RKO (cell line): ENCODE measurements at regions not wholly inside any gene's neighbourhood (a gene's known extent, or its start where the extent isn't known, plus 50 kb on each side); places are given as distances from the start of the nearest gene placed in this dataset.

Source experiments
- DNase-seq: peaks from one replicate; pipeline ENCODE4 v3.0.0-alpha.2; 2016; ENCODE audit warnings: low spot score

DNA sequence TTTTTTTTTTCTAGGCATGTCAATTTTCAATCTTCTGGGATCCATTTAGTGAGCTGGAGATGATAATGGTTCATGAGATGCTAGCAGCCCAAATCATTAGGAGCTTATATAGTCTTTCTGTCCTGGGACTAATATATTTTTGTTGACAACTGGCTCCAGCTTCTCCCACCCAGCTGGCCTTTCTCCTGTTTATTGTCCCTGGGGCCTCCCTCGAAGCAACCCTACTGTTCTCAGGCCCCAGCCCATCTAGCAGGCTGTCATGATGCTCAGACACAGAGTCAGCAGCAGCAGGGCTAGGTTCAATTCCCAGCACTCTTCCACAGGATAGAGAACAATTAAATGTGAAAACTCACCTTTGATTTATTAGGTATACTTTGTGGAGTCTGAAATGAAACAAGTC is 127.6 kb upstream of the MID1 start:
- DNase-seq: no peak

DNA sequence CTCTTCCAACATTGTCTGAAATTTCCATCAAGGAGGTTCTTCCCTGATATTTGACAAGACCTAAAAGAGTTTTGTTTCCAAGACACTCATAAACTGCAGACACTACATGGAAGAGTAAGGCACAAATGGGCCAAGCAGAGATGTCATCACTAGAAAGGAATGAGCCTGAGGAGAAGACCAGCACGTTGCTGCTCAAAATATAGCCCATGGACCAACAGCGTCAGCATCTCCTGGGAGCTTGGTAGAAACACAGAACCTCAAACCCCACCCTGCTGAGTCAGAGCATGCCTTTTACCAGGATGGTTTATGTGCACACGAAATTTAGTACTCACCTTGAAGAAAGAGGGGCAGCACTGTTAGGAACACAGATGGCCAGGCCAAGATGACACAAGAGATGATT is 128.7 kb upstream of the MID1 start:
- no peak for DNase-seq

DNA sequence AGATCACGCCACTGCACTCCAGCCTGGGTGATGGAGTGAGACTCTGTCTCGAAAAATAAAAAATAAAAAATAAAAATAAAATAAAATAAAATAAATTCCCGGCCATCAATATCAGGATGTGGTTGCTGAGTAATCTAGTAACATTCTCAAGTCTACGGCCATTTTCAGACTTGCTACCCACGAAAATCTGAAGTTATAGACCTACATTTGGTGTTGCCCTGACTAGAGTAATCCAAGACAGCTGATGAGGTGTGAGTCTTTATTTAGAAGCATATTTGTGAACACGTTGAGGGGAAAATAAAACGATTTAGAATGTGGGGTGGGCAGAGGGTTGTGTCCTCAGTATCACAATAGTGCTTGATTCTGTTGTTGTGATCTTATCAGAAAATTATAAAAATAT is 130.2 kb upstream of the MID1 start:
- DNase-seq: no peak

DNA sequence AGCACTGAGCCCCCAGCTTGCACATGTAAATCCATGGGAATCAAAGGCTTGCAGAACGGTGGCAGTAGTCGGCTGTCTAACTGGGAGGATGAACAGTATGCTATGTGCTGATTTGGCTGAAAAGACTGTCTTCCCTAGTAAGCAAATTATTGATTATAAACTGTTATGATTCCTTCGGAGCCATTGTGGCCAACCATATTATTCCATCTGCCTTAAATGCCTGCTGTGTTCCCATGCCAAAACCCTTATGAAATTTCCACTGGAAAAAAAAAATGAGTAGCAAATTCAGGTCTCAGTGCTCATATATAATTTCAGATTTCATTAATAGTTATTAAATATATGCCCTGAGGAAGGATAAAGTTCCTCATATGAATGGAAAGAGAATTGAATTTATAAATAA is 132.7 kb upstream of the MID1 start:
- no peak for DNase-seq

DNA sequence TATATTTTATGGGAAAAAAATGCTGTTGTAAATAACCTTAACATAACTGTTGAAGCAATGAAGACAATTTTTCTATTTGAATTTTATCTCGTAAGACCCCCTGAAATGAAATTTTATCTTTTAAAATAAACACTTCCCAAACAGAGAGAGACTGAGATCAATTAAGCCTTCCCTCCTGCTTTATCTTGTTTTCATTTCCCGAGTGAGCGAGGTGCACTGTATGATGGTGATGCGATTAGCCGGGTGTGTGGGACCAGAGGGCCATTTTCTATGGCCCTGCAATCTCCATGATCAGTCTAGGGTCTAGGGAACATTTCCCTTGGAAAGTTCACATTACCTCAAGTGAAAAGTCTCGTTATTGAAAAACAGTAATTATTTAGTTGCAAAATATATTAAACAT is 134.1 kb upstream of the MID1 start:
- no peak for DNase-seq

DNA sequence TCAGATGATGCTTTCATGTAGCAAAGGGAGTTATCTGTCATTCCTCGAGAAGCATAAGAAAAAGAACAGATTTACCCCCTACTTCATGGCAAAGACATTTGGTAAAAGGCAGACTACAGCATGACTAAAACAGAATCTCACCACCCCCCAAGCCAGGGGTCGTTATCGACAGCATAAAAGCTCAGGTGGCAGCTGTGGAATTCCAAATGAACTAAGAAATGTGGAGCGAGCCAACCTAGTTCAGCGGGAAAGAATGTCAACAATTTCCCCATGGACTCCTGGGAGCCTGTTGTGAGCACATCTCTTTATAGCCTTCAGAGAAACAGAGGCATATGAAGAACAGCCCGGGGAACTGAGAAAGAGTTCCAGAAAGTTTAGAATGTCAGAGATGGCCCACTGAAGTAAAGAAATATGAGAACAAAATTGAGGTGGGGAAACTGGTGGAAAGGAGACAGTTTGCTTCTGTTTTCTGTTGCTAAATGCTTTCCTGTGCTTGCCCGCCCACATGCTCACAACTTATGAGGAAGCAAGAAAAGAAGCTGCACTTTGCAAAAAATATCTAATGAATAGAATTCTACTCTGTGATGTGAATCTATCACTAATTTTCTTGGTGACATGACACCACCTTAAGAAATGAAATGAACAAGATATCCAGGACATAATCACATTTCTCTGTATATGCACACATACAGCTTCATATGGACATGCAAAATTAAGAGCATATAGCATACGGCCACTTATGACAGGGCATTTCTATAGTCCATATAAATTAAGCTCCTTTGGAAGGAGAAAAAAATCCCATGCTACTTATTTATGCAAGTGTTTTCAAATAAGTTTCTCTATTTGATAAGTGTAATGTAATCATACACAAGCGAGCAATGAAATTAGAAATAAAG is 135.3 kb upstream of the MID1 start:
- DNase-seq: no peak

DNA sequence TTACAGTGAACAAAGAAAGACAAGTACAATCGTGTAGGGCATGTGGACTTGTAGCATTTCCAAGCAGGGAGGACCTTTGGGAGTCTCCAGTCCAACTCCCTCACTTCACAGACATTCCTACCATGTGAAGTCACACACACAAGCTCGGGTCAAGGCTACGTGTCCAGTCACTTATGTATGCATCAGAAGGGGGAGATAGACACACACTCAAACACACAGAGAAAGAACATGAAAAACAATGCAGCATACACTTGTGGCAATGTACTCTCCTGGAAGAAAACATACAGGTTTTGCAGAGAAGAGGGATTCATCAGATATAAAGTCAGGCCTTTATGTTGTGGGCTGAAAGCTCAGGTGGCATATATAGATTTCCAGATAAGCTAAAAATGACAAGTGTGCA is 136.1 kb upstream of the MID1 start:
- peak; percentile 39 for DNase-seq

DNA sequence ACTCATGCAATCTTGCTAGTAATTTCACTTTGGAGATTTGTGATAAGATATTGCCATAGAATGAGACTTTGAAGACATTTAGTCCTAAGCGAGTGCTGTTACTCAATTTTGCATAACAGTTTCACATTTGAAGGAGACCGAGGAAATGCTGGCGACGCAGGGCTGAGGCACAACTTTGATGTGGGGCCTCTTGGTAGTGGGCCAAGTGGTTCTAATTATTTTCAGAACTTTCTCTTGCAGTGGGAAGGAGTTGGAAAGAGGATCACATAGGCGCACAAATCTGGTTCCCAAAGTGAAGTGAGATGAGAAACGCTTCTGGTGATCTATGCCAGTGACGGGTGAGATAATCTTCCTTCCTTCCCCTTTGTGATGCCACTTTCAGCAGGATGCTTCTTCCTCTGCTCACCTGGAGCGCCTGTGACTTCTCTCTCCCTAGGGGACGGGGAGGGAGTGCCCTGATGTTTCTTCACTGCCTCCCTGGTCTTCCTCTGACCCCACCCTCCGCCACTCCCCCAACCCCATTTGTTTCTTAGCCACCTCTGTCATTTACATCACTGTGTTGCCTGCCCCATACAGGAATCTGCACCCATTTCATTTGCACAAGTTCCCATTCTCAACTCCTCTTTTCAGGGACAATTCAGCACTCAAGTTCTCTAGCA is 138.9 kb upstream of the MID1 start:
- DNase-seq: no peak

DNA sequence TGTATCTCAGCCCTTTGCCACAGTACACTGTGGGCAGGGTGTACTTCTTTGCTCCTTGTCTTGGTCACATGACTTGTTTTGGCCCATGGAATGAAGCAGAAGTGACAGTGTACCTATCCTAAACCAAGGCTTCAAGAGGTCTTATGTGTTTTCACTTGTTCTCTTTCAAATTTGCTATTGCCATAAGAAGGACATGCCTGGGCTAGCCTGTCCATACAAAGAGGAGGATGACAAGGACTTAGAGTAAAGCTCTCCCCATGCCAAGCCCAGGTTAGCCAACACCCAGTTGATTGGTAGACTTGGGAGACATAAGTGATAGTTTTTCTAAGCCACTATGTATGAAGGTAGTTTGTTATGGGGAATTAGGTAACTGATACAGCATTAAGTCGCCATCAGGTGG is 141.1 kb upstream of the MID1 start:
- DNase-seq: no peak

DNA sequence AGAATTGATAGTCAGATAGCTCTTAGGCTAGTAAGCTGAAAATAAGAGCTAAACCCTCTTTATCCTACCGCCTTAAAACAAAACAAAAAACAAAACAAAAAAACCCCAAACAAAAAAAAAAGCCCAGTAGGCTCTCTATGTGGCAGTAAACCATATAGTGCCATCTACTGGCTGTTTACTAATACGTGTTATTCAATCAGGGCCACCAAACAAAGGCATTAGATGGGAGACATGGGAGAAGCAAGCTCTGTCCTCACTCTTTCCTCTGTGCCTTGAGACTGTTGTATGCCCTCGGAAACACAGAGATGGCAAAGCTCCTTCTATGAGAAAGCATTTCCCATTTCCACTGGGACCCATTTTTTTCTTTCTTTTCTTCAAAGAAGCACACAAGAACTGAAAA is 148.8 kb upstream of the MID1 start:
- DNase-seq: peak; percentile 45

DNA sequence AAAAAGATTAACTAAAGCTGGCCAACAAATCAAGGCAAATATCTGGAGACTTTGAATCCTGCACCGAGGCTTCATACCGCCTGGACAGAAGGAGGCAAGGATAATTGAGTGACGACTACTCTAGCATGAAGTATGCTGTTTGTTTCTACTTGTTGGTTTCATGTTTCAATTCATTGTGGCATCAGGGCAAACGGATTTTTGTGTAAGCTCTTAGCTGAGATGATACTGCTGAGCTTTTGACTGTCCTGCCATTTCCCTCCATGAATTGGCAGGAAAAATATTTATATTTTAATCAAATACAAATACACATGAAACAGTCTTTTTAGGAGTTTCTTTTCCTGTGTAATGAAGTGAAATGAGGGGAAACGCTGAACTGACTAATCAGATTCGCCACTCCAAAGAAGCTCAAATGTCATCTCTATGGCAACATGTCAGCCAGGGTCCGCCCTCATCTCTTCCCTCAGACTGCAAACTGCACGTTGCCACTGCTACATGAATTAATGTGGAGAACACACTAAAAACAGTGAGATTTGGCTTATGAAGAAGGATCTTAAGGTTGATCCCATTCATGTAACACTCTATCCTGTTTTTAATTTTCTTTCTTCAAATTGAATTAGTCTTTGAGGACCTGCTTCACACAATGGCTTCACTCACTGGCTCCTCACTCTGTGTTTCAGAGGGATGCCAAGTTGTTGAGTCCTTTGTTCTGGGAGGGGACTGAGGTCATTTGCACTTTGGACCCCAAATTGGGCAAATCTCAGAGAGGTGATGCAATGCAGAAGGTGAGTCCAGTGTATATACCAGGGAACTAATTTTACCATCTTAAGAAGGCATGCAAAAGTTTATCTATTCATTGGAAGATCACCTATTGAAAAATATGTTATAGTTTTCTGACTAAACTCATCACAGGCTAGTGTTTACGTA is 149.6 kb upstream of the MID1 start:
- DNase-seq: no peak

DNA sequence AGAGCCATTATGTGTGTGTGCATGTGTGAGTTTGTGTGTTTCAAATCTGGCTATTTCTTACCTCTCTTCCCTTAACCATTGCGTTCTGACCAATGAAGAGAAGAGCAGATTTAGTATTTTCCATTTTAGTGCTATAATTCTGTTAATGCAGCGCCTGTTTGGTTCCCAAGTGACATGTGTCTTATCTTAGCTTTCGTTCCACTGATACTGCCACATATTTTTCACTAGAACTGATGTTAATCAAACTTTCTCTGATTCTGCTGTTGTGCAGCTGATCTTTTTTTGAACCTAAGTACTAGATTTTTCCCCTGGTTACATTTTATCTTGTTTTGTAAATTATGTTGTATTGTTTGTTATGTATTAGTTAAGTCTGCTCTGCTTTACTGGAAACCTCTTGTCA is 152.9 kb upstream of the MID1 start:
- no peak for DNase-seq

DNA sequence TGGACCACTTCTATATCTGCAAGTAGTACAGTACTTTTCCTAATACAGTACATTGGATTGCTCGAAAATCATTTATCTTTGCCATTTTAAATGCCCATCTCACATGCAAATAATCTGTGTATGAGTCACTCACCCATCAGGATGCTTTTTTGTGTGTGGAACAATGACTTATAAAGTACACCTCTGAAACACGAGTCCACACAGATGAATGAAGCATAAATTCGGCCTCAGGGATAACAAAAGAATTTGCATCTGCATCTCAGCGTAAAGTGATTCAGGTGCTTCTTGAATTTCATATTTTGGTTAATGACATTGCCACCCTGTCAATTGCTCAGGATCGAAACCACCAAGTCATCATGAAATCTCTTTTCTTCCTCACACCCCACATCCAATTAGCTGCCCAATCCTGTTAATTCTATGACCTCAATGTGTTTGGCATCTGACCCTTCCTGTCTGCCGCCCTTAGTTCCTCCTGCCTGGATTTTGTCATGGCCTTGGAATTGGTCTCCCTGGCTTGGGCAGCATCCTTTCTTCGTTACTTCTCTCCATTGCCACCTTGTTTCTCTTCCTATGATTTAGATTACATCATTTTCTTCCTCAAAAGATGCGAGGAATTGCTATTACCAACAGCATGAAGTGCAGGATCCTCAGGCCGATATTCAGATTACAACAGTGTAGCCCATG is 161.6 kb upstream of the MID1 start:
- no peak for DNase-seq

DNA sequence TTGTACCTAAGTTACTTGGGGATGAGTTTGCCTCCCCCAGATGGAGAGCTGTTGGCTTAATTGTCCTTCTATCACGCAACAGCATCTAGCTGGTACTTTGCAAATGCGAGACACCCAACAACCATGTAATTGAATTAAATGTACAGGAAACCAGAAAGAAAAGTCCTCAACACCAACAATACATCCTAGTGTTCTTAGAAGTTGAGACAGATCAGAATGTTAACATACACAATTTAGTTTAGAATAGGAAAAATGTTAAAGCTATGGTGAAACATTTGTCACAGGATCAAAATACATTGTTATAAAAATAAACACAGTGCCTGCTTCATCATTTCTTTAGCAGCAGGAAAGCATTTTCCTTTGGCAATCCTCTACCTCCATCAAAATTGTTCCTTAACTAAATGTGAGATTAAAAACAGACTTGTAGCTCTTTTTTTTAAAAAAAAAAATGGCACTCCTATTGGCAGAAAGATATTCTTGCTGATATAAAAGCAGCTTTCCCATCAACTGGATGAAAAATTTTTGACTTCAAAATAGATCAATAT is 163.1 kb upstream of the MID1 start:
- DNase-seq: no peak

DNA sequence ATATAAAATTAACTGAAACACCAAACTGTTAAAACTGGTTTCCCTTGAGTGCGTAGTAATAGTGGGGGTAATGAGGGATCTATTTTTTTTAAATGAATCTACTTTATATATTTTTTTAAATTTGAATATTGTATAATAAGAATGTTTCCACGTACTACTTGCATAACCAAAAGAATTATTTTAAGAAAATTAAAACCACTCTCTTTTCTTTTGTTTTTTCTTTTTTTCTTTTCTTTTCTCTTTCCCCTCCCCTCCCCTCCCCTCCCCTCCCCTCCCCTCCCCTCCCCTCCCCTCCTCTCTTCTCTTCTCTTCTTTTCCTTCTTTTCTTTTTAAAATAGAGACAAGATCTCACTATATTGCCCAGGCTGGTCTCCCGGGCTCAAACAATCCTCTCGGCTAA is 166.9 kb upstream of the MID1 start:
- no peak for DNase-seq

DNA sequence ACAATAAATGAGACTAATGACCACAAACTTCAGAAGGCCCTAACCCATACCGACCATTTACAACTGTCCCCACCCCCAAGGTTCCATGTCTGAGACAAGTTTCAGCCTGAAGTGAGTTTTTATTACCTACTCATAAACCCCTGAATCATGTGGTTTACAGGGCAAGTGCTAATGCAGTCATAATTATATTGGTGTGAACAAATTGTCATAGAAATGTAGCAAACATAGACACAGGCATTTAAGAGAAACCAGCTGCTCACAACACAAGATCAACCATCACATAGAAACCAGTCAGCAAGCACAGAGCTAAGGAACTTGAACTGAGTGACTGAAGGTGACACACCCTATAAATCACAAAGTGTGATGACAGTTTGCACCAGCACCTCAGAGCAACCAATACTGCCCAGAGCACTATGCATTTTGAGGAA is 173.8 kb upstream of the MID1 start:
- peak; percentile 4 for DNase-seq

DNA sequence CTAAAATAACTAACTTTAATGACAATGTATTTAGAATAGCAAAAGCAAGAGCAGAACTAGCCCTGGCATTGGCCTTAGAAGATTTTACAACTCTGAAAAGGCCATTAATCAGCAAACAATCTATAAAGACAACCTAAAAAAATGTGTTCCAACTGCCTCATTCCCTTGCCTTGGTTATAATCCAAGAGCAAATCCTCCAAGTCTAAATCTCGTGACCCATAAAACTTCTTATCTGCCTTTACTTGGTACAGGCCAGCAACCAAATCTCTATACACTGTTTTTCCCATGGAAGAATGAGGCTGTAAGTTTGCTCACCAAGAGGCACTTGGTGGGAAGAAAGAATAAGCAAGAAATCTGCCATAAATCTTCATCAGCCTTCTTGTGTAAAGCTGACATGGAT is 175.3 kb upstream of the MID1 start:
- DNase-seq: no peak

DNA sequence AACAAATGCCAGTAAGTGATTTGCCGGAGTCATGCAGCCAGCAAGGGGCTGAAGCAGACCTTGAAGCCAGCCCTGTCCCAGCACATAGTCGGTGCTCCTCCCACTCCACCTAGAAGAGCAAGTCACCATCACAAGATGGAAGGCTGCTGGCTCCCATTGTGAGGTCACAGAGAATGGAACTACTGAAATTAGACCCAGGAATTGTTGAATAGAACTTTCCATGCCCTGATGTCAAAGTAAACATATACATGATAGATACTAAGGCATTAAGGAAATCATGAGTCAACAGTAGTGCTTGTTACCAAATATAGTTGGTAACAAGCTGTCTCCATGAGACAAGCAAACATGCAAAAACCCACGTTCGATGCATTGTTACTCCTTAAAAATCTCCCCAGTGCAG is 177.1 kb upstream of the MID1 start:
- no peak for DNase-seq

DNA sequence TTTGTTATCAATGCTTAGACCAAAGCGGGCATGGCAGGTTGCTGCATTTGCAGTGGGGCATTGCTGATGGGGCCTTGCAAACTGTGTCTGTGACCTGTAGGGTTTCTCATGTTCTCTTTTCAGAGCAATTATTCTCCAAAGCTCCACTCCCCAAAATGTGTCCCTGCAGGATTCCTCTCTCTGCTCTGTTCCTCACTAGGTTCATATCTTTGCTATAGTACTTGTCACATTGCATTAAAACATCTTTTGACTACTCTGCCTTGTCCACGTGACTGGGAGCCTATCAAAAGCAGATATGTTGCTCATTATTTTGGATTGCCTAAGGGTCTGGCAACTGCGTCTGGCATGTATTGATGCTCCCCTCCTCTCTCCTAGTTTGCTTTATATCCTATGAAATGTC is 177.7 kb upstream of the MID1 start:
- DNase-seq: no peak

DNA sequence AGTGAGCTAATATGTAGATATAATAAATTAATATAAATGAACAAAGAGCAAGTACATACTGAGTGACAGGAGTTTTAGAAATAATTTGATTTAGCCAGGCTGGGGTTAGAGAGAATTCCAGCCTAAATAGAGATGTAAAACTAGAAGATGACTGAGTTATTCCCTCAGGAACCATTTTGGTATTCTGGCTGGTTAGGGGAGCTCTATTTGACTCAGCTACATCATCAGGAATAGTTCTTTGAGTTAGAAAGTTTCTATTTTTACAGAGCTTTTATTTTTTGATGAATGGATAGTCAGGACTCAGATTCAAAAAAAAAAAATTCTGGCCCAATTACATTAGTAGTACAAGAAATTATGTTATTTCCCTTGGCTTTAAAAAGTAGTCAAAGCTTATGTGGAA is 180.4 kb upstream of the MID1 start:
- DNase-seq: no peak

DNA sequence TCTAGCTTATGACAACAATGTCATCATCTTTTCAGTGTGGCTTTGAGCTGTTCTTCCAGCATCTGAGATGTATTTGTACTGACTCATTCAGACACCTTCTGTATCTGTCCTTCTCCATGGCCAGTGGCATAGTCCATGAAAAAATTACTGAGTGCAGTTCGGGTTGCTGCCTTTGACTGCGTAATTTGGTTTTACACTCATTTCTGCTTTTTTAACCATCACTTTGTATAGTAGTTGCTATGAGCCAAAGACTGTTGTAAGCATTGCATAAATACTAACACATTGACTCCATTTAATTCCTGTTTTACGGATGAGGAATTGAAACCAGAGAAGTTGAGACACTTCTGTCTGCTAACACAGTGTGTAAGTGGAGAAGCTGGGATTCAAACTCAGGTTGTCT is 190.7 kb upstream of the MID1 start:
- peak; percentile 0 for DNase-seq

DNA sequence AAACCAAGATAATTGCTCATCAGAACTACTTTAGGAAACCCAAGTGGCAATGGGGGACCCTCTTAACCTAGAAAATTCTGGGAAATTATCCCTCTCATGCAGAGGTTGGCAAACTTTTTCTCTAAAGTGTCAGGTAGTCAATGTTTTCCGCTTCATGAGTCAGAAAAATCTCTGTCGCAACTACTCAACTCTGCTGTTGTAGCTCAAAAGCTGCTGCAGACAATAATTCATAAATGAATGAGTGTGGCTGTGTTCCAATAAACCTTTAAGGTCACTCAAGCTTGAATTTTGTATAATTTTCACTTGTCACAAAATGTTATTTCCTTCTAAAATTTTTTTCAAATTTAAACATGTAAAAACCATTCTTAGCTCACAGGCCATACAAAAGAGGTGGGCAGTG is 193.4 kb upstream of the MID1 start:
- DNase-seq: no peak
